Brain microvascular endothelial cell (primary cell): ENCODE measurements at regions not wholly inside any gene's neighbourhood (a gene's known extent, or its start where the extent isn't known, plus 50 kb on each side); places are given as distances from the start of the nearest gene placed in this dataset.
A peak's percentile ranks its signal among the peaks of the same experiment; 100 is the strongest.

Experiments
- DNase-seq: peaks from one replicate; pipeline ENCODE4 v3.0.0-alpha.2; 2020
- H3K27ac ChIP-seq: fragments of 250-450 bp; sonication (Bioruptor Pico); 2 replicates; pipeline ENCODE4 v1.5.1; 2020; ENCODE audit warnings: mild to moderate bottlenecking, moderate library complexity
- H3K27me3 ChIP-seq: fragments of 250-450 bp; sonication (Bioruptor Pico); replicated peaks from 2 replicates; pipeline ENCODE4 v1.5.1; 2020; ENCODE audit warnings: mild to moderate bottlenecking
- H3K36me3 ChIP-seq: fragments of 250-450 bp; sonication (Bioruptor Pico); replicated peaks from 2 replicates; pipeline ENCODE4 v1.5.1; 2020; ENCODE audit warnings: mild to moderate bottlenecking
- H3K4me3 ChIP-seq: 2 replicates; pipeline ENCODE4 v1.5.1; 2011; ENCODE audit warnings: low read depth, mild to moderate bottlenecking, control low read depth, low read length, moderate library complexity
- CTCF ChIP-seq: IDR thresholded peaks from 2 replicates; pipeline ENCODE4 v1.5.1; 2011; ENCODE audit warnings: low read depth, mild to moderate bottlenecking, moderate library complexity, low read length, control low read depth, inconsistent platforms; ENCODE audit errors: missing control alignments
- in situ Hi-C: cut with HindIII; loops from 2 replicates; pipeline ENCODE4 v1.10.0; 2017; ENCODE audit warnings: low sequenced_read_pairs, low pct_ligation_motif_present

- peak overlapping the region; percentile 67 for H3K27ac ChIP-seq
- H3K4me3 ChIP-seq: no peak overlapping the region
- peak; percentile 21 for DNase-seq
- TF ChIP-seq CTCF: no peak
- in situ Hi-C loops: no loop called here
- H3K27me3 ChIP-seq: no peaks in the 10 kb centered on the region
- no peaks in the 10 kb centered on the region for H3K36me3 ChIP-seq
Observed at GRCh38 chr13:84641491-84641890, 759.2 kb upstream of the SLITRK1 start.

- in situ Hi-C loops: no loop called here
- TF ChIP-seq CTCF: no peak
- H3K36me3 ChIP-seq: no peaks in the 10 kb centered on the region
- no peaks in the 10 kb centered on the region for H3K27me3 ChIP-seq
- DNase-seq: no peak
- no peak overlapping the region for H3K4me3 ChIP-seq
- no peak overlapping the region for H3K27ac ChIP-seq
Observed at GRCh38 chr13:84640691-84641090, 758.4 kb upstream of the SLITRK1 start.

- Histone ChIP-seq H3K4me3 (no peak overlapping the region), H3K27me3 (no peaks in the 10 kb centered on the region), H3K27ac (no peak overlapping the region), H3K36me3 (no peaks in the 10 kb centered on the region)
- in situ Hi-C loops: no loop called here
- no peak for TF ChIP-seq CTCF
- DNase-seq: no peak
Observed at GRCh38 chr13:84630476-84630875, 748.2 kb upstream of the SLITRK1 start.

- no peak for DNase-seq
- Histone ChIP-seq H3K27me3 (no peaks in the 10 kb centered on the region), H3K27ac (no peak overlapping the region), H3K4me3 (no peak overlapping the region), H3K36me3 (no peaks in the 10 kb centered on the region)
- no peak for TF ChIP-seq CTCF
- in situ Hi-C loops: no loop called here
Observed at GRCh38 chr13:84616864-84617263, 734.6 kb upstream of the SLITRK1 start.

GRCh38 chr13:84609716-84610115 is 727.4 kb upstream of the SLITRK1 start:
- TF ChIP-seq CTCF: no peak
- Histone ChIP-seq H3K36me3 (no peaks in the 10 kb centered on the region), H3K27me3 (no peaks in the 10 kb centered on the region), H3K4me3 (no peak overlapping the region), H3K27ac (no peak overlapping the region)
- in situ Hi-C loops: no loop called here
- DNase-seq: peak; percentile 48

- Histone ChIP-seq H3K27ac (no peak overlapping the region), H3K4me3 (no peak overlapping the region), H3K36me3 (no peaks in the 10 kb centered on the region), H3K27me3 (no peaks in the 10 kb centered on the region)
- in situ Hi-C loops: no loop called here
- DNase-seq: peak; percentile 56
- TF ChIP-seq CTCF: no peak
Observed at GRCh38 chr13:84607261-84608013, 725.2 kb upstream of the SLITRK1 start.
